Adrenal gland (tissue), 5 donors: ENCODE measurements at regions not wholly inside any gene's neighbourhood (a gene's known extent, or its start where the extent isn't known, plus 50 kb on each side); places are given as distances from the start of the nearest gene placed in this dataset.

ENCODE experiments used
- CTCF ChIP-seq, 6 experiments: fragments of 450-650 bp in 4 of 6; fragments of 200-600 bp in 2 of 6; sonication (generic) in 1 of 6; IDR thresholded peaks; 1 replicate in 5 of 6; 2 replicates in 1 of 6; pipeline versions ENCODE4 v1.5.1 to v1.8.0; 2016 to 2021; ENCODE audit warnings: antibody characterized with exemption in 6 of 6, mild to moderate bottlenecking in 2 of 6, moderate library complexity in 1 of 6
- POLR2A ChIP-seq, 2 donors: fragments of 450-650 bp; IDR thresholded peaks; one replicate each; pipeline ENCODE4 v1.6.1; 2017; ENCODE audit warnings: antibody characterized with exemption in 2 of 2, mild to moderate bottlenecking in 2 of 2, moderate library complexity in 1 of 2
- donor health status: DM: no; HTN: no; CAD: no.

GRCh38 chr4:146073517-146073916, 102.0 kb upstream of the LSM6 start:
- TF ChIP-seq CTCF (IDR thresholded peaks at IDR 0.05) (no peak), POLR2A (IDR thresholded peaks at IDR 0.05) (no peak)
